ENCODE measurements at regions not wholly inside any gene's neighbourhood (a gene's known extent, or its start where the extent isn't known, plus 50 kb on each side); places are given as distances from the start of the nearest gene placed in this dataset.
"Not testable (repeated sequence)": the region's sequence is repeated elsewhere in the genome, so short reads cannot be mapped to it uniquely, and the experiment has no call there.

- DNase-seq: no peak
These were observed 79.6 kb upstream of the AUTS2 start for GRCh38 chr7:69518705-69519077.

- DNase-seq: no peak
These were observed 71.7 kb upstream of the AUTS2 start for GRCh38 chr7:69526570-69526969.

DNA sequence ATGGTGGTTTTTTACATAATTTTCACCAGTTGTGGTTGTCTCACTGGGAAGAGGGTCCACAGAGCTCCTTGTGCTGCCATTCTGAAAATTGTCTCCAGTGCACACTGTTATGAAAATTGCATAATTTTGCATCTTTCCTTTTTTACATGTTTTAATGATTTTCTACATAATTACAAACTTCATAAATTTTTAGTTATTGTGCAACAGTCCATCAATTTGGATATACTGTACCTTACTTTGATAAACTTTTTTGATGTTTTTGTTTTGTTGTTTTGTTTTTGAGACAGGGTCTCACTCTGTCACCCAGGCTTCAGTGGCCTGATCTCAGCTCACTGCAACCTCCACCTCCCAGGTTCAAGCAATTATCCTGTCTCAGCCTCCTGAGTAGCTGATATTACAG, 70.6 kb upstream of the AUTS2 start:
- DNase-seq: no peak

- no peak for DNase-seq
These were observed 67.2 kb upstream of the AUTS2 start for GRCh38 chr7:69531050-69531449.

GRCh38 chr7:69534461-69535041, 63.7 kb upstream of the AUTS2 start:
- no peak for DNase-seq

- DNase-seq: no peak
These were observed 60.6 kb upstream of the AUTS2 start for GRCh38 chr7:69537691-69538090.

GRCh38 chr7:69539531-69539930, 58.7 kb upstream of the AUTS2 start:
- no peak for DNase-seq

DNA sequence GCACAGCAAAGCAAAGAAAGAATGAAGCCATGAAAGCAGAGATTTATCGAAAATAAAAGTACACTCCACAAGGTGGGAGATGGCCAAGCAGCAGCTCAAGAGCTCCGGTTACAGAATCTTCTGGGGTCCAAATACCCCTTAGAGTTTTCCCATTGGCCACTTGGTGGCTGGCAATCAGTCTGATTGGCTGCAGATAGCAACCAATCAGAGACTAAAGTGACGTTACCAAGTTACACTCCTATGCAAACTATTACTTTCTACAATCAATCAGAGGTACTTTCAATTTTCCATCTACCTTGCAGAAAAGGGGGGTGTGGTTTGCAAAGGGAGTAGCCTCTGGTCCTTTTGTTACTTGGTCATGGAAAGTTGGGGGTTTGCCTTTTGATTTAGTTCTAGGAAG, 58.0 kb upstream of the AUTS2 start:
- no peak for DNase-seq

- not testable (repeated sequence) for DNase-seq
These were observed 56.4 kb upstream of the AUTS2 start for GRCh38 chr7:69541779-69542432.

DNA sequence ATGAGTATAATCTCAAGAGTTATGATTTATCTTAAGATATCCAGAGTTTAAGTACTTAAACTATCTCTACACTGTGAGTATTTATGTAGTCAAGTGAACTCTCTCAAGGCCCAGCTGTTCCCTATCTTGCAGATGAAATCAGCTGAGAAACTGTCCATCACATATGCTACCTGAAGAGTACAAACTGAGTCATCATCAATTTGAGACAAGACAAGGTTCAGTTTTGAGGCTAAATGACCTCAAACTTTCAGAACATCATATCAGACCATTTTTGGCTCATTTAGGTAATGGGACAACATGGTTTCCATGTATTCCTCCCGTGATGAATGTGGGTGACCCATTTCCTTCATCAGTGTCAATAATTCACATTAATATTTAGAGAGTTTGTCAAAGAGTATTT, 53.1 kb upstream of the AUTS2 start:
- DNase-seq: no peak
